ENCODE measurements at regions not wholly inside any gene's neighbourhood (a gene's known extent, or its start where the extent isn't known, plus 50 kb on each side); places are given as distances from the start of the nearest gene placed in this dataset.

DNA sequence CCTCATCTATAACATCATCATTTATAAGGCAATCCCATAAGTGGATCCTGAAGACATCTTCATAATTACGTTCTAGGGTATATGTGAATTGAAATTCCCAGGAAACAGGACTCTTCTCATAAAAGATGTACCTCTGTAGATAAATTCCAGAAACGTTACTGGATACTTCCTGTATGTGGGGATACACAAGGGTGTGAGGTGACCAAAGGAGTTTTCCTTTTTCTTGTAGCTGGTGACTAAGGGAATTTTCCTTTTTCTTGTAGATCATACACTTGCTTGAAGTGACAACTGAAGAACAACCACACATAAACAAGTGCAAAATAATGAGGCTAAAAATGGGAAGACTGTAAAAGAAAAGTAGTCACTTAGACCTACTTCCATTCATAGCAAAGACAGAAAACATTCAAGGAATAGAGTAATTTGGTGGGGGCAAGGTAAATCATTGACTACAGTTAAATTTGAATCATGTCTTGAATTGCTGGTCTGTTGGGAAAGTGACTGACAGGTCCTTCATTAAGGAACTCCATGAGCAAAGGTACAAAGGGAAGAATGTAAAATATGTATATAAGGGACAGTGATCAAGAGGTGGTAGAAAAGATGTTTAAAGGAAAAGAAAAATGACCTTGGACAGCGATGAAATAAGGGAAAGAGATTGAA lies 53.2 kb upstream of the UBE2E3 start:
- H3K27ac ChIP-seq (ENCODE audit: low read depth in 2 of 2, low read length in 2 of 2), result peak overlapping the region in 1 of 2 donors; percentile 34
- no peaks in the 10 kb centered on the region for H3K9me3 ChIP-seq (ENCODE audit: control insufficient read depth in 2 of 2, low read length in 2 of 2)
- H3K27me3 ChIP-seq (ENCODE audit: control insufficient read depth in 2 of 2, insufficient read depth in 2 of 2, low read length in 2 of 2), result no peaks in the 10 kb centered on the region
- H3K4me3 ChIP-seq (ENCODE audit: low read length in 2 of 2), result peak overlapping the region in 1 of 2 donors; percentile 10
- no peak overlapping the region for H3K9ac ChIP-seq (ENCODE audit: low read depth in 1 of 2, low read length in 2 of 2)
- H3K4me1 ChIP-seq (ENCODE audit: control insufficient read depth in 2 of 2, insufficient read depth in 2 of 2, low read length in 2 of 2), result peaks cover 0 to 5% of the 10 kb centered on the region in 2 donors
- no peaks in the 10 kb centered on the region for H3K36me3 ChIP-seq (ENCODE audit: control insufficient read depth in 2 of 2, insufficient read depth in 2 of 2, low read length in 2 of 2)

DNA sequence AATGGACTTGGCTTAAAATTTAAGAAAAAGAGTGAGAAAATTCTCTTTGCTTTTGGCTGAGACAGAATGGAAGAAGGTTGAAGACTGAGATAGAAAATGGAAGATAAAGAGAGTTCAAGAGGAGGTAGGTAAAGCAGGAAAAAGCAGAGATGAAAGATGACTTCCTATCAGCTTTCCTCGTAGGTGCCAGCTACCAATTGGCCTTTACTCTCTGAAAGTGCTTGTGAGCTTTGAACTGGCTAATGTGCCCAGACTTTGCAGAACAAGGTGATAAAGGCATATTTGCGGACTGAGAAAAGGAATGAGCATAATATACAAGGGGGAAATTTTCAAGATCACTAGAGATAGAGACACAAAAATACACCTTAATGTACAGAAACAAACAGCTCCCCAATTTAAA lies 54.7 kb upstream of the UBE2E3 start:
- Histone ChIP-seq H3K4me1 (ENCODE audit: control insufficient read depth in 2 of 2, insufficient read depth in 2 of 2, low read length in 2 of 2) (peaks cover 0 to 5% of the 10 kb centered on the region in 2 donors), H3K27me3 (ENCODE audit: control insufficient read depth in 2 of 2, insufficient read depth in 2 of 2, low read length in 2 of 2) (no peaks in the 10 kb centered on the region), H3K27ac (ENCODE audit: low read depth in 2 of 2, low read length in 2 of 2) (no peak overlapping the region), H3K9ac (ENCODE audit: low read depth in 1 of 2, low read length in 2 of 2) (no peak overlapping the region), H3K36me3 (ENCODE audit: control insufficient read depth in 2 of 2, insufficient read depth in 2 of 2, low read length in 2 of 2) (no peaks in the 10 kb centered on the region), H3K9me3 (ENCODE audit: control insufficient read depth in 2 of 2, low read length in 2 of 2) (no peaks in the 10 kb centered on the region), H3K4me3 (ENCODE audit: low read length in 2 of 2) (no peak overlapping the region)

DNA sequence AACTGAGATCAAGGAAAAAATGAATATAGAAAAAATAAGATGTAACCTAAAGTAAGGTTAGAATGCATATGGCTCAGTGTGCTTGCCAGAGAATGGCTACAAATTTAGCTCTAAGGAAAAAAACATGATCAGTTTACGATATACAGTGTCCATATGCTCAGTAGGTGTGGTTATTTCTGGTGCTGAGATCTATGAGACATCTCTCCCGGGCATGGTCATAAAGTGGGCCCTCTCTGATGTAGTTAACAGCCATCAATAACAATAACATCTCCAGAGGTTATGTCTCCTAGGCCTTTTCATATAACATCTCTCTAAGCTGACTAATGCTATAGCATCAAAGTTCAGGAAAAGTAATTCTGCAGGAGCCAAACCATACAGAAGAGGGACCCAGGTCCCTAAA lies 56.3 kb upstream of the UBE2E3 start:
- no peak overlapping the region for H3K9ac ChIP-seq (ENCODE audit: low read depth in 1 of 2, low read length in 2 of 2)
- no peaks in the 10 kb centered on the region for H3K9me3 ChIP-seq (ENCODE audit: control insufficient read depth in 2 of 2, low read length in 2 of 2)
- H3K27me3 ChIP-seq (ENCODE audit: control insufficient read depth in 2 of 2, insufficient read depth in 2 of 2, low read length in 2 of 2), result peaks cover 0 to 3% of the 10 kb centered on the region in 2 donors
- H3K4me1 ChIP-seq (ENCODE audit: control insufficient read depth in 2 of 2, insufficient read depth in 2 of 2, low read length in 2 of 2), result peaks cover 0 to 5% of the 10 kb centered on the region in 2 donors
- H3K36me3 ChIP-seq (ENCODE audit: control insufficient read depth in 2 of 2, insufficient read depth in 2 of 2, low read length in 2 of 2), result no peaks in the 10 kb centered on the region
- no peak overlapping the region for H3K27ac ChIP-seq (ENCODE audit: low read depth in 2 of 2, low read length in 2 of 2)
- H3K4me3 ChIP-seq (ENCODE audit: low read length in 2 of 2), result no peak overlapping the region

DNA sequence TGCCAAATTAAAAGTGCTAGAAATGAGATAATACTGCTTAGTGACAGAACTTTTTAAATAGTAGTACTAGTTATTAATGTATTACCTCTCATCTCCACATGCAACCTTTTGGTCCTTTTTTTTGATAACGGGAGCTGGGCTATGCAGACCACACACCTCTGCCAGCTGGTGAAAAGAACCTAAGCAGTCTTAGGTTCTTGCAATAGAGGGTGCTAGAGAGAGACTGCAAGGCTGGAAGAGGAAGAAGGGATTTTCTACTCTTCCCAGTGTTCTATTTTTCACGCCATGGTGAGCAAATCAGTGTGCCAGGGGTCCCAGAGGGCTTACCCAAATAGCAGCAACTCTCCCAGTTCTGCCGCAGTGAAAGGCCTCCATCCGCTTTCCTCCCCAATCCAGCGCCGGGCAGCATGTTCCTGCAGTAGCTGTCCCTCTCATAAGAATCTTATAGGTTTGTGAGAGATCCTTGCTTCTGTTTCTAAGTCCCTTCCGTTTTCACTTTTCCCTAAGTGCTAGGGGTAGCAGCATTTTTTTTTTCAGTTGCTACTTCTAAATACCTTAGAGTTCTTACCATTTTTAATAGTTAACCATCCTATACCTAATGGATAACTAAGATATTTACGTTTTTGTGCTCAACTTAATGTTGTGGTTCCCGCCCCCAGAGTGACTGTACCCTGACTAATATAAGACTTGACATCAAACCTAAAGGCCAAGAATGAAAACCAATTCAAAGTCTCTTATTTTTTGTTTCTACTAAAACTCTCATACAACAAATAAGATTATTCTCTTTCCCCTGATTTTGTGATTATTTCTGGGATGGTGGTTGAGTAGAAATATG lies 69.4 kb upstream of the UBE2E3 start:
- Histone ChIP-seq H3K4me1 (ENCODE audit: control insufficient read depth in 2 of 2, insufficient read depth in 2 of 2, low read length in 2 of 2) (no peaks in the 10 kb centered on the region), H3K4me3 (ENCODE audit: low read length in 2 of 2) (no peak overlapping the region), H3K9me3 (ENCODE audit: control insufficient read depth in 2 of 2, low read length in 2 of 2) (no peaks in the 10 kb centered on the region), H3K27me3 (ENCODE audit: control insufficient read depth in 2 of 2, insufficient read depth in 2 of 2, low read length in 2 of 2) (no peaks in the 10 kb centered on the region), H3K36me3 (ENCODE audit: control insufficient read depth in 2 of 2, insufficient read depth in 2 of 2, low read length in 2 of 2) (no peaks in the 10 kb centered on the region), H3K9ac (ENCODE audit: low read depth in 1 of 2, low read length in 2 of 2) (no peak overlapping the region), H3K27ac (ENCODE audit: low read depth in 2 of 2, low read length in 2 of 2) (no peak overlapping the region)

DNA sequence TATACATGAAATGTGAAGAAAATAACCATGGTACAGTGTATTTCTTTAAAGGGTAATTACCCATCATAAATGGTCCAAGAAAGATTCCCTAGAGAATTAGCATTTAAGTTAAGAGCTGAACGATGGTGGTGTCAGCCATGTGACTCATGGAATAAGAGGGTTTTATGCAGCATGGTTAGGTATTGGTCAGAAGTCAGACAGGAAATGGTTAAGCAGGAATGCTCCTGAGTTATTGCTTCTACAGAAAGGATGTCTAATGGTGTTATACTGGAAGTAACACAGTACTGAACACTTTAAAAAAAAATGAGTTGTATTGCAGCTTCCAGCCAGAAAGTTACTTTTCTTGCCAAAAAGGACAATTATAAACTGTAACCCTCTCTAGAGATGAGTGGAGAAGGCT lies 72.7 kb upstream of the UBE2E3 start:
- no peak overlapping the region for H3K4me3 ChIP-seq (ENCODE audit: low read length in 2 of 2)
- H3K9ac ChIP-seq (ENCODE audit: low read depth in 1 of 2, low read length in 2 of 2), result no peak overlapping the region
- H3K27ac ChIP-seq (ENCODE audit: low read depth in 2 of 2, low read length in 2 of 2), result no peak overlapping the region
- no peaks in the 10 kb centered on the region for H3K4me1 ChIP-seq (ENCODE audit: control insufficient read depth in 2 of 2, insufficient read depth in 2 of 2, low read length in 2 of 2)
- H3K9me3 ChIP-seq (ENCODE audit: control insufficient read depth in 2 of 2, low read length in 2 of 2), result no peaks in the 10 kb centered on the region
- no peaks in the 10 kb centered on the region for H3K27me3 ChIP-seq (ENCODE audit: control insufficient read depth in 2 of 2, insufficient read depth in 2 of 2, low read length in 2 of 2)
- no peaks in the 10 kb centered on the region for H3K36me3 ChIP-seq (ENCODE audit: control insufficient read depth in 2 of 2, insufficient read depth in 2 of 2, low read length in 2 of 2)

DNA sequence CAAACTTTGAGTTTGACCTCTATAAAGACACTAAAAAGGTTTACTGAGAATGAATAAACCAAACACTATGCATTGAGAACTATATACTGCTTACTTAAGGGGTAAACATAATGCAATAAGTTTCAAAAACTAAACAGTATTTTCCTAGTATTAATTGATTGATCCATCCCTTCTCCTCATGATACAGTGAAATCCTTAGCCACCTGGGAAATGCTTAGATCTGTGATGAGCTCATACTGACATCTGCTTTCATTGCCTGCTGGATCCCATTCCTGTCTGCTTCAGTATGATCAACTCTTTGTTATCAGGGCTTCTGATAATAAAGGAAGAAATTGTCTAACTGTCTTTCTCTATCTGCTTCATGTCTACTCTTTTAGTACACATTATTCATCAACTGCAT lies 74.9 kb upstream of the UBE2E3 start:
- Histone ChIP-seq H3K4me1 (ENCODE audit: control insufficient read depth in 2 of 2, insufficient read depth in 2 of 2, low read length in 2 of 2) (no peaks in the 10 kb centered on the region), H3K4me3 (ENCODE audit: low read length in 2 of 2) (no peak overlapping the region), H3K9me3 (ENCODE audit: control insufficient read depth in 2 of 2, low read length in 2 of 2) (no peaks in the 10 kb centered on the region), H3K27me3 (ENCODE audit: control insufficient read depth in 2 of 2, insufficient read depth in 2 of 2, low read length in 2 of 2) (no peaks in the 10 kb centered on the region), H3K9ac (ENCODE audit: low read depth in 1 of 2, low read length in 2 of 2) (no peak overlapping the region), H3K36me3 (ENCODE audit: control insufficient read depth in 2 of 2, insufficient read depth in 2 of 2, low read length in 2 of 2) (no peaks in the 10 kb centered on the region), H3K27ac (ENCODE audit: low read depth in 2 of 2, low read length in 2 of 2) (no peak overlapping the region)

DNA sequence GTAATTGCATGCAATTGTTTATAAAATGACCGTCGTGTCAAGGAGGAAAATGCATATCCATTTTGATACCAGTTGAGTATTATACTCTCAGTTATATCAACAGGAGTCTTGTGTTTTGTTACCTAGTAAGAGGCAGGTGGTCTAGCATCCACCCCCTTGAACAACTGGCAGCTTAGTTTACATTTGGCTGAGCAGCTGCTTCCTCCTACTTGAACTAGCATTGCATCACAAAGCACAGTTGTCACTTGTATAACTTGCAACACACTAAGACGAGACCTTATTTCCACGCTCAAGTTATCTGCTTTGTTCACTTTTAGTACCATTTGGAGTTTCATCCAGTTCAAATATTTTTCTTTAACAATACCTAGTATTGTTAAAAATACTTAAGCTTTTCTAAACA lies 75.4 kb upstream of the UBE2E3 start:
- Histone ChIP-seq H3K36me3 (ENCODE audit: control insufficient read depth in 2 of 2, insufficient read depth in 2 of 2, low read length in 2 of 2) (no peaks in the 10 kb centered on the region), H3K27me3 (ENCODE audit: control insufficient read depth in 2 of 2, insufficient read depth in 2 of 2, low read length in 2 of 2) (no peaks in the 10 kb centered on the region), H3K9ac (ENCODE audit: low read depth in 1 of 2, low read length in 2 of 2) (no peak overlapping the region), H3K4me1 (ENCODE audit: control insufficient read depth in 2 of 2, insufficient read depth in 2 of 2, low read length in 2 of 2) (no peaks in the 10 kb centered on the region), H3K27ac (ENCODE audit: low read depth in 2 of 2, low read length in 2 of 2) (no peak overlapping the region), H3K9me3 (ENCODE audit: control insufficient read depth in 2 of 2, low read length in 2 of 2) (no peaks in the 10 kb centered on the region), H3K4me3 (ENCODE audit: low read length in 2 of 2) (no peak overlapping the region)

DNA sequence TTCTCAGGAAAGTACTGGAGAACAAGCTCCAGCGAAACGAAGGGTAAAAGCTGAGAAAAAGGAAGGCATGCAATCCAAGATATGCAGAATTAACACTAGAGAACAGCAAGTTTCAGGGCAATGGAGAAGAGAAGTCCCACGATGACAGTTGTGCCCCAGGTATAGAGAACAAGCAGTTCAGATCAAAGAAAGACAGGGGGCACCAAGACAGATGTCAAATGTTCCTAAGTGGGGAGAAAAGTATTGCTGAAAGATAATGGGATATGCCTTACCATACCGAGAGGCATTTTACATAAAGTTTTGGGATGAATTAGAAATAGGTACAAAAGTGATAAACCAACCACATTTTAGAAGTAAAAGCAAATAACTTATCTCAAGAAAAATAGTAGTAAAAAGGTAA lies 79.1 kb upstream of the UBE2E3 start:
- Histone ChIP-seq H3K36me3 (ENCODE audit: control insufficient read depth in 2 of 2, insufficient read depth in 2 of 2, low read length in 2 of 2) (no peaks in the 10 kb centered on the region), H3K4me3 (ENCODE audit: low read length in 2 of 2) (no peak overlapping the region), H3K9ac (ENCODE audit: low read depth in 1 of 2, low read length in 2 of 2) (no peak overlapping the region)

DNA sequence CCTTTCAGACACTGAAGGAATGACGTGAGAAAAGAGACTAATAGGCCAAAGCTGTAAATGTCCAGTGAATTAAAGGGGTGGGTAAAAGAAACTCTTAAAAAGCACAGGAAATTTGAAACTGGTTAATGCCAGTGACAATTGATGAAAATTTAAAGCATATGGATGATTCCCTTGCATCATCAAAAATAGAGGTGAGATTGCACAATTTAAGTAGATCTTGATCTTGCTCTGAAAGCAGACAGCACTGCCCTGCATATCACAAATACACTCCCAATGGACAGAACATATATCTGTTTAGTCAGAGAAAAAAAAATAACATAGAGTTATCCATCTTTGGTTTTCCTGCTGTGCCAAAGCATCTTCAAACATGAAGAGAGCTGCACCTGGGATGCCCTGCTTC lies 86.7 kb upstream of the UBE2E3 start:
- no peaks in the 10 kb centered on the region for H3K4me1 ChIP-seq (ENCODE audit: control insufficient read depth in 2 of 2, insufficient read depth in 2 of 2, low read length in 2 of 2)
- H3K36me3 ChIP-seq (ENCODE audit: control insufficient read depth in 2 of 2, insufficient read depth in 2 of 2, low read length in 2 of 2), result no peaks in the 10 kb centered on the region
- H3K9me3 ChIP-seq (ENCODE audit: control insufficient read depth in 2 of 2, low read length in 2 of 2), result no peaks in the 10 kb centered on the region

More for the DNA sequence above, 79.1 kb upstream of the UBE2E3 start:
- Histone ChIP-seq H3K9me3 (ENCODE audit: control insufficient read depth in 2 of 2, low read length in 2 of 2) (no peaks in the 10 kb centered on the region), H3K4me1 (ENCODE audit: control insufficient read depth in 2 of 2, insufficient read depth in 2 of 2, low read length in 2 of 2) (no peaks in the 10 kb centered on the region), H3K27me3 (ENCODE audit: control insufficient read depth in 2 of 2, insufficient read depth in 2 of 2, low read length in 2 of 2) (no peaks in the 10 kb centered on the region), H3K27ac (ENCODE audit: low read depth in 2 of 2, low read length in 2 of 2) (no peak overlapping the region)

DNA sequence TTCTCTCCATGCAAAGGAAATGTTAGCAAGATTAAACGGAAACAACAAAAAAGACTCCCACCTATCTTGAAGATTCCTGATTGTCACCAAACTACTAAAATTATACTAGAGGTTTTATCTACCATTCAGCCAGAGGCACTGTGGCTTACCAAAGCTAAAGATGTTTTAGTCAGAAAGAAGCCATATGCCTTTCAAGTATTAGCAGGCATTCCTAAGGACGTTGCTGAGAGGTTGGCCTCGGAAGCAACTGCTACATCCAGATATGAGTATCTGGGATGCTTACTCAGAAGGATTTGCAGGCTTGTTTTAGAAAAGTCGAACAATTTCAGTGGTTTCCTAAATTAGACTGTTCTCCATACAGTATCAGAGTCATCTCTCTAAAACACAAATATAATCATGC lies 88.3 kb upstream of the UBE2E3 start:
- no peaks in the 10 kb centered on the region for H3K9me3 ChIP-seq (ENCODE audit: control insufficient read depth in 2 of 2, low read length in 2 of 2)
- no peak overlapping the region for H3K9ac ChIP-seq (ENCODE audit: low read depth in 1 of 2, low read length in 2 of 2)
- no peaks in the 10 kb centered on the region for H3K27me3 ChIP-seq (ENCODE audit: control insufficient read depth in 2 of 2, insufficient read depth in 2 of 2, low read length in 2 of 2)
- H3K36me3 ChIP-seq (ENCODE audit: control insufficient read depth in 2 of 2, insufficient read depth in 2 of 2, low read length in 2 of 2), result no peaks in the 10 kb centered on the region
- no peak overlapping the region for H3K4me3 ChIP-seq (ENCODE audit: low read length in 2 of 2)
- no peak overlapping the region for H3K27ac ChIP-seq (ENCODE audit: low read depth in 2 of 2, low read length in 2 of 2)
- H3K4me1 ChIP-seq (ENCODE audit: control insufficient read depth in 2 of 2, insufficient read depth in 2 of 2, low read length in 2 of 2), result no peaks in the 10 kb centered on the region

More for the DNA sequence above, 86.7 kb upstream of the UBE2E3 start:
- Histone ChIP-seq H3K9ac (ENCODE audit: low read depth in 1 of 2, low read length in 2 of 2) (no peak overlapping the region), H3K4me3 (ENCODE audit: low read length in 2 of 2) (no peak overlapping the region), H3K27ac (ENCODE audit: low read depth in 2 of 2, low read length in 2 of 2) (no peak overlapping the region), H3K27me3 (ENCODE audit: control insufficient read depth in 2 of 2, insufficient read depth in 2 of 2, low read length in 2 of 2) (no peaks in the 10 kb centered on the region)

Measured in mucosa of rectum (tissue), 2 donors.